ENCODE measurements at regions not wholly inside any gene's neighbourhood (a gene's known extent, or its start where the extent isn't known, plus 50 kb on each side); places are given as distances from the start of the nearest gene placed in this dataset.

- Histone ChIP-seq H3K9me2 (ENCODE audit: insufficient read depth) (no peaks in the 10 kb centered on the region), H4K20me1 (ENCODE audit: insufficient read depth) (no peaks in the 10 kb centered on the region), H3K27me3 (ENCODE audit: insufficient read depth, low read length) (no peaks in the 10 kb centered on the region), H3K4me2 (ENCODE audit: low read length) (no peak overlapping the region), H3K79me2 (ENCODE audit: insufficient read depth, low read length) (no peaks in the 10 kb centered on the region), H3K4me1 (ENCODE audit: control insufficient read depth in 1 of 2, insufficient read depth in 2 of 2, low read length in 2 of 2) (no peaks in the 10 kb centered on the region), H3K9ac (ENCODE audit: low read length) (no peak overlapping the region), H3K36me3 (ENCODE audit: control insufficient read depth in 1 of 2, insufficient read depth in 2 of 2, low read length in 2 of 2) (no peaks in the 10 kb centered on the region), H3K27ac (ENCODE audit: low read depth, low read length) (no peak overlapping the region), H2AFZ (ENCODE audit: low read depth, low read length, poor library complexity, severe bottlenecking) (no peak overlapping the region), H3K9me3 (ENCODE audit: control insufficient read depth in 1 of 2, insufficient read depth in 1 of 2, low read depth in 1 of 2, low read length in 2 of 2) (no peaks in the 10 kb centered on the region), H3K4me3 (replicated peaks in 1 of 2; ENCODE audit: low read depth in 1 of 2, low read length in 2 of 2) (no peak overlapping the region)
- DNase-seq (ENCODE audit: low read depth, low spot score) (no peak), ATAC-seq (no peak)
- POLR2A ChIA-PET: no interaction called here
- RAD21 ChIA-PET (ENCODE audit: low non-redundant PET in 1 of 2, low total read pairs in 2 of 2, uncharacterized antibody in 2 of 2, unreplicated experiment in 2 of 2): no interaction called here
- TF ChIP-seq FOSL1 (IDR thresholded peaks at IDR 0.05; ENCODE audit: low read depth) (no peak), CEBPB (IDR thresholded peaks at IDR 0.05; ENCODE audit: low read depth) (no peak), ZBTB33 (IDR thresholded peaks at IDR 0.05; ENCODE audit: extremely low read depth, insufficient replicate concordance, low read length) (no peak), CTCF (IDR thresholded peaks at IDR 0.05 in 2 of 3, conservative IDR thresholded peaks at IDR 0.05 in 1 of 3; ENCODE audit: borderline replicate concordance in 1 of 3, insufficient read depth in 1 of 3, low read depth in 2 of 3, low read length in 2 of 3) (no peak), POLR2A (IDR thresholded peaks at IDR 0.05; ENCODE audit: borderline replicate concordance, extremely low read depth, insufficient read depth, insufficient read length) (no peak), YY1 (IDR thresholded peaks at IDR 0.05; ENCODE audit: extremely low read depth, insufficient replicate concordance, low read depth, low read length) (no peak), RAD21 (IDR thresholded peaks at IDR 0.05; ENCODE audit: low read depth) (no peak), JUND (IDR thresholded peaks at IDR 0.05) (no peak), EZH2phosphoT487 (IDR thresholded peaks at IDR 0.05; ENCODE audit: borderline replicate concordance) (no peak), REST (IDR thresholded peaks at IDR 0.05; ENCODE audit: low read depth) (no peak), POLR2AphosphoS5 (IDR thresholded peaks at IDR 0.05; ENCODE audit: low read depth, low read length) (no peak), MAX (IDR thresholded peaks at IDR 0.05) (no peak), SIN3A (IDR thresholded peaks at IDR 0.05; ENCODE audit: low read depth) (no peak), ELF1 (IDR thresholded peaks at IDR 0.05; ENCODE audit: borderline replicate concordance, low read depth) (no peak), CBX3 (IDR thresholded peaks at IDR 0.05; ENCODE audit: low read depth) (no peak), SRF (IDR thresholded peaks at IDR 0.05; ENCODE audit: low read depth) (no peak), SP1 (IDR thresholded peaks at IDR 0.05; ENCODE audit: low read depth) (no peak)
- TF ChIP-seq, protein P1, sequence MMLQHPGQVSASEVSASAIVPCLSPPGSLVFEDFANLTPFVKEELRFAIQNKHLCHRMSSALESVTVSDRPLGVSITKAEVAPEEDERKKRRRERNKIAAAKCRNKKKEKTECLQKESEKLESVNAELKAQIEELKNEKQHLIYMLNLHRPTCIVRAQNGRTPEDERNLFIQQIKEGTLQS (IDR thresholded peaks at IDR 0.05): no peak
- intact Hi-C loops (cut with micrococcal nuclease): no loop called here
- CTCF ChIA-PET: no interaction called here
- no TSS peak for BruUV-seq (replicated peaks)
Observed at GRCh38 chr4:180852738-180853137, 1390.5 kb upstream of the TENM3 start.

Measured in HCT116 (cell line).